ENCODE measurements at regions not wholly inside any gene's neighbourhood (a gene's known extent, or its start where the extent isn't known, plus 50 kb on each side); places are given as distances from the start of the nearest gene placed in this dataset.
"Not testable (repeated sequence)": the region's sequence is repeated elsewhere in the genome, so short reads cannot be mapped to it uniquely, and the experiment has no call there.

GRCh38 chr5:4027088-4027734, 431.6 kb downstream of the IRX1 start:
- no peak overlapping the region for H3K4me3 Mint-ChIP-seq
- H3K9me3 Mint-ChIP-seq: peaks cover 6% of the 10 kb centered on the region

GRCh38 chr5:4028384-4028783, 432.8 kb downstream of the IRX1 start:
- peaks cover 7% of the 10 kb centered on the region for H3K9me3 Mint-ChIP-seq
- H3K4me1 Mint-ChIP-seq: no peaks in the 10 kb centered on the region
- no peaks in the 10 kb centered on the region for H3K27me3 Mint-ChIP-seq
- CTCF ChIA-PET: no interaction called here
- H3K4me3 Mint-ChIP-seq: no peak overlapping the region
- H3K27ac Mint-ChIP-seq: no peak overlapping the region
- H3K36me3 Mint-ChIP-seq: no peaks in the 10 kb centered on the region
- no peak for DNase-seq

More at GRCh38 chr5:4027088-4027734, 431.6 kb downstream of the IRX1 start:
- no peak for DNase-seq
- Mint-ChIP-seq H3K27ac (no peak overlapping the region), H3K4me1 (no peaks in the 10 kb centered on the region), H3K27me3 (no peaks in the 10 kb centered on the region), H3K36me3 (no peaks in the 10 kb centered on the region)
- CTCF ChIA-PET: no interaction called here

- H3K9me3 Mint-ChIP-seq, DNase-seq, H3K4me1 Mint-ChIP-seq, H3K27ac Mint-ChIP-seq, CTCF ChIA-PET, H3K36me3 Mint-ChIP-seq, H3K27me3 Mint-ChIP-seq, H3K4me3 Mint-ChIP-seq: not testable (repeated sequence)
These were observed 437.9 kb downstream of the IRX1 start for GRCh38 chr5:4033546-4033945.

- peaks cover 6% of the 10 kb centered on the region for H3K36me3 Mint-ChIP-seq
- no peak for DNase-seq
- no peak overlapping the region for H3K4me3 Mint-ChIP-seq
- no peaks in the 10 kb centered on the region for H3K27me3 Mint-ChIP-seq
- CTCF ChIA-PET: no interaction called here
- peaks cover 12% of the 10 kb centered on the region for H3K4me1 Mint-ChIP-seq
- peaks cover 10% of the 10 kb centered on the region for H3K9me3 Mint-ChIP-seq
- no peak overlapping the region for H3K27ac Mint-ChIP-seq
These were observed 441.2 kb downstream of the IRX1 start for GRCh38 chr5:4036861-4037260.

- Mint-ChIP-seq H3K36me3 (peaks cover 9% of the 10 kb centered on the region), H3K27me3 (no peaks in the 10 kb centered on the region), H3K9me3 (peaks cover 18% of the 10 kb centered on the region), H3K4me1 (peaks cover 25% of the 10 kb centered on the region), H3K27ac (no peak overlapping the region), H3K4me3 (no peak overlapping the region)
- DNase-seq: no peak
- CTCF ChIA-PET: no interaction called here
These were observed 443.4 kb downstream of the IRX1 start for GRCh38 chr5:4038994-4039393.

GRCh38 chr5:4042311-4042710, 446.7 kb downstream of the IRX1 start:
- CTCF ChIA-PET: interaction anchor here (0.6 kb wide), 1 partner anchor 359 kb away, joined by 3 read pairs; no protein-coding TSS in a partner anchor

GRCh38 chr5:4043135-4043534, 447.5 kb downstream of the IRX1 start:
- peaks cover 9% of the 10 kb centered on the region for H3K36me3 Mint-ChIP-seq
- no peak overlapping the region for H3K4me3 Mint-ChIP-seq
- peak overlapping the region; percentile 71 for H3K27ac Mint-ChIP-seq
- DNase-seq: no peak
- no peaks in the 10 kb centered on the region for H3K27me3 Mint-ChIP-seq
- CTCF ChIA-PET: no interaction called here
- H3K9me3 Mint-ChIP-seq: peaks cover 25% of the 10 kb centered on the region
- peaks cover 21% of the 10 kb centered on the region for H3K4me1 Mint-ChIP-seq

More at GRCh38 chr5:4042311-4042710, 446.7 kb downstream of the IRX1 start:
- peak; percentile 39 for DNase-seq
- Mint-ChIP-seq H3K27ac (peak overlapping the region; percentile 71), H3K4me3 (no peak overlapping the region), H3K4me1 (peaks cover 21% of the 10 kb centered on the region), H3K9me3 (peaks cover 25% of the 10 kb centered on the region), H3K36me3 (peaks cover 9% of the 10 kb centered on the region), H3K27me3 (no peaks in the 10 kb centered on the region)

GRCh38 chr5:4044881-4045280, 449.2 kb downstream of the IRX1 start:
- no peak overlapping the region for H3K4me3 Mint-ChIP-seq
- H3K4me1 Mint-ChIP-seq: peaks cover 21% of the 10 kb centered on the region
- H3K9me3 Mint-ChIP-seq: peaks cover 19% of the 10 kb centered on the region
- H3K36me3 Mint-ChIP-seq: peaks cover 9% of the 10 kb centered on the region
- no peak overlapping the region for H3K27ac Mint-ChIP-seq
- DNase-seq: no peak
- CTCF ChIA-PET: no interaction called here
- no peaks in the 10 kb centered on the region for H3K27me3 Mint-ChIP-seq

GRCh38 chr5:4048398-4048797, 452.8 kb downstream of the IRX1 start:
- CTCF ChIA-PET: no interaction called here
- H3K27me3 Mint-ChIP-seq: no peaks in the 10 kb centered on the region
- no peak overlapping the region for H3K4me3 Mint-ChIP-seq
- peaks cover 9% of the 10 kb centered on the region for H3K9me3 Mint-ChIP-seq
- H3K4me1 Mint-ChIP-seq: peaks cover under 1% of the 10 kb centered on the region
- no peak overlapping the region for H3K27ac Mint-ChIP-seq
- no peaks in the 10 kb centered on the region for H3K36me3 Mint-ChIP-seq
- no peak for DNase-seq

- Mint-ChIP-seq H3K27me3 (no peaks in the 10 kb centered on the region), H3K27ac (no peak overlapping the region), H3K9me3 (peaks cover 7% of the 10 kb centered on the region), H3K36me3 (no peaks in the 10 kb centered on the region), H3K4me3 (no peak overlapping the region), H3K4me1 (no peaks in the 10 kb centered on the region)
- DNase-seq: no peak
- CTCF ChIA-PET: interaction anchor here (0.7 kb wide), 1 partner anchor 357 kb away, joined by 4 read pairs; no protein-coding TSS in a partner anchor
These were observed 454.6 kb downstream of the IRX1 start for GRCh38 chr5:4050203-4050602.

GRCh38 chr5:4053136-4053535, 457.5 kb downstream of the IRX1 start:
- H3K36me3 Mint-ChIP-seq: no peaks in the 10 kb centered on the region
- DNase-seq: no peak
- H3K4me3 Mint-ChIP-seq: no peak overlapping the region
- H3K4me1 Mint-ChIP-seq: no peaks in the 10 kb centered on the region
- CTCF ChIA-PET: no interaction called here
- H3K27me3 Mint-ChIP-seq: no peaks in the 10 kb centered on the region
- no peaks in the 10 kb centered on the region for H3K9me3 Mint-ChIP-seq
- H3K27ac Mint-ChIP-seq: no peak overlapping the region

- CTCF ChIA-PET: no interaction called here
- no peaks in the 10 kb centered on the region for H3K36me3 Mint-ChIP-seq
- H3K4me1 Mint-ChIP-seq: no peaks in the 10 kb centered on the region
- H3K27me3 Mint-ChIP-seq: no peaks in the 10 kb centered on the region
- DNase-seq: no peak
- no peaks in the 10 kb centered on the region for H3K9me3 Mint-ChIP-seq
- no peak overlapping the region for H3K27ac Mint-ChIP-seq
- H3K4me3 Mint-ChIP-seq: no peak overlapping the region
These were observed 458.5 kb downstream of the IRX1 start for GRCh38 chr5:4054092-4054491.

GRCh38 chr5:4058899-4059298, 463.3 kb downstream of the IRX1 start:
- DNase-seq: no peak
- CTCF ChIA-PET: no interaction called here
- Mint-ChIP-seq H3K9me3 (peaks cover 6% of the 10 kb centered on the region), H3K27ac (no peak overlapping the region), H3K36me3 (no peaks in the 10 kb centered on the region), H3K4me1 (no peaks in the 10 kb centered on the region), H3K4me3 (no peak overlapping the region), H3K27me3 (no peaks in the 10 kb centered on the region)

- Mint-ChIP-seq H3K9me3 (peaks cover 14% of the 10 kb centered on the region), H3K36me3 (no peaks in the 10 kb centered on the region), H3K27me3 (no peaks in the 10 kb centered on the region), H3K4me3 (no peak overlapping the region), H3K27ac (no peak overlapping the region), H3K4me1 (no peaks in the 10 kb centered on the region)
- CTCF ChIA-PET: no interaction called here
- no peak for DNase-seq
These were observed 470.1 kb downstream of the IRX1 start for GRCh38 chr5:4065472-4066320.

- Mint-ChIP-seq H3K27me3 (no peaks in the 10 kb centered on the region), H3K27ac (no peak overlapping the region), H3K4me1 (no peaks in the 10 kb centered on the region), H3K4me3 (no peak overlapping the region), H3K36me3 (no peaks in the 10 kb centered on the region), H3K9me3 (peaks cover 14% of the 10 kb centered on the region)
- no peak for DNase-seq
- CTCF ChIA-PET: no interaction called here
These were observed 472.5 kb downstream of the IRX1 start for GRCh38 chr5:4068171-4068570.

All from activated naive CD4-positive, alpha-beta T cell treated with anti-CD3 and anti-CD28 coated beads, Interleukin-2, amount 10 ng/mL, durations not matched to agents 7 days and 5 days (primary cell).